ENCODE measurements at regions not wholly inside any gene's neighbourhood (a gene's known extent, or its start where the extent isn't known, plus 50 kb on each side); places are given as distances from the start of the nearest gene placed in this dataset.

GRCh38 chr22:36086170-36086490, 57.5 kb upstream of the RBFOX2 start:
- TF ChIP-seq POLR2A (IDR thresholded peaks at IDR 0.05) (no peak), CTCF (IDR thresholded peaks at IDR 0.05) (no peak), POLR2AphosphoS5 (IDR thresholded peaks at IDR 0.05) (no peak), EP300 (IDR thresholded peaks at IDR 0.05) (no peak)
